GM21360 (cell line): ENCODE measurements at regions not wholly inside any gene's neighbourhood (a gene's known extent, or its start where the extent isn't known, plus 50 kb on each side); places are given as distances from the start of the nearest gene placed in this dataset.

Source experiments
- ATAC-seq: cut with Tn5 transposase; IDR thresholded peaks from one replicate; pipeline ENCODE4 v1.9.1; 2021; ENCODE audit warnings: mild to moderate bottlenecking, moderate library complexity; ENCODE audit not compliant: unreplicated experiment

GRCh38 chr7:47666164-47666862 is 84.4 kb upstream of the TNS3 start:
- ATAC-seq = no peak

- ATAC-seq = no peak
Observed at GRCh38 chr7:47664650-47665195, 82.8 kb upstream of the TNS3 start.

- no peak for ATAC-seq
Observed at GRCh38 chr7:47663851-47664250, 81.9 kb upstream of the TNS3 start.

GRCh38 chr7:47663213-47663612 is 81.3 kb upstream of the TNS3 start:
- ATAC-seq = no peak

- peak; percentile 82 for ATAC-seq
Observed at GRCh38 chr7:47661051-47661714, 79.3 kb upstream of the TNS3 start.

- no peak for ATAC-seq
Observed at GRCh38 chr7:47659664-47660462, 78.0 kb upstream of the TNS3 start.

GRCh38 chr7:47658886-47659635 is 77.2 kb upstream of the TNS3 start:
- no peak for ATAC-seq

GRCh38 chr7:47657126-47657525 is 75.2 kb upstream of the TNS3 start:
- ATAC-seq = no peak

GRCh38 chr7:47654672-47655298 is 72.9 kb upstream of the TNS3 start:
- no peak for ATAC-seq

GRCh38 chr7:47653550-47654411 is 71.9 kb upstream of the TNS3 start:
- ATAC-seq = no peak

- no peak for ATAC-seq
Observed at GRCh38 chr7:47652591-47652990, 70.7 kb upstream of the TNS3 start.

- ATAC-seq = no peak
Observed at GRCh38 chr7:47651355-47652317, 69.7 kb upstream of the TNS3 start.

- no peak for ATAC-seq
Observed at GRCh38 chr7:47649919-47650318, 68.0 kb upstream of the TNS3 start.

GRCh38 chr7:47648275-47648925 is 66.5 kb upstream of the TNS3 start:
- ATAC-seq = no peak

- no peak for ATAC-seq
Observed at GRCh38 chr7:47647918-47648250, 66.0 kb upstream of the TNS3 start.

- no peak for ATAC-seq
Observed at GRCh38 chr7:47647181-47647917, 65.4 kb upstream of the TNS3 start.

- no peak for ATAC-seq
Observed at GRCh38 chr7:47643716-47644400, 61.9 kb upstream of the TNS3 start.
